ENCODE measurements at regions not wholly inside any gene's neighbourhood (a gene's known extent, or its start where the extent isn't known, plus 50 kb on each side); places are given as distances from the start of the nearest gene placed in this dataset.

DNA sequence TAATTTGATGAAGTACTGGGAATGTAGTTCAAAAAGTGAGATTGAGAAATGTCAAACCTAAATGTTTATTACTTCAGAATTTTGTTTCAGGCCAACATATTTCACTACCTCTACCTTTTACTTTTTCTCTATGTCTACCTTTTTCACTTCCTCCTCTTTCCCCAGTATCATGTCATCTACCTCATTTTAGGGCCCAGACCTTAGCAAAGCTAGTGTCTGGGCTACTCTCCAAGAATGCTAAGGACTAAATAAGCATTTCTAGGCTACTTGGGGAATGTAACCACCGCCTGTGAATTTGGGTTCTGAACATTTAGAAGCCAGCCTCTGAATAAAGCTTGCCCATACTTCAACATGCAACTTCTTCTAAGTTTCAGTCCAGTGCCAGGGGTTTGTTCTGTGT lies 330.4 kb downstream of the SLC4A3 start:
- DNase-seq (ENCODE audit: low spot score), result no peak

- no peak for DNase-seq (ENCODE audit: low spot score)
Measured at GRCh38 chr2:219958941-219959340, 331.5 kb downstream of the SLC4A3 start.

DNA sequence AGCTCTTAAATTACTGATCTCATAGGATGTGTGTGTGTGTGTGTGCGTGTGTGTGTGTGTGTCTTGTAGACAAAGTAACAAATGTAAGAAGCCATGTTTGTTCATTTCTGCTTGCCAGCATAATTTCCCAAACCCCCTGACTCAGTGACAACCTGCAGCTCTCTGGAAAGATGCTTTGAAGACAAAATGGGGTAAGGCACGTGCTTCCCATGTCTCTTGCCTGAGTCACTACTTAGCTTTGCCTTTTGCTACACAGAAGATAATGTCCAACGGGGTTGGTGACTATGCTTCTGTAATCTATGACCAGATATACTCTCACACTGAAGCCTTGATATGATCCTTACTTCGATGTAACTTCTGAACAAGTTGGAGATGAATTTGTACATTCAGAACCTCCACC lies 332.0 kb downstream of the SLC4A3 start:
- DNase-seq (ENCODE audit: low spot score), result no peak

GRCh38 chr2:219961947-219962498 lies 334.6 kb downstream of the SLC4A3 start:
- DNase-seq (ENCODE audit: low spot score), result no peak

DNA sequence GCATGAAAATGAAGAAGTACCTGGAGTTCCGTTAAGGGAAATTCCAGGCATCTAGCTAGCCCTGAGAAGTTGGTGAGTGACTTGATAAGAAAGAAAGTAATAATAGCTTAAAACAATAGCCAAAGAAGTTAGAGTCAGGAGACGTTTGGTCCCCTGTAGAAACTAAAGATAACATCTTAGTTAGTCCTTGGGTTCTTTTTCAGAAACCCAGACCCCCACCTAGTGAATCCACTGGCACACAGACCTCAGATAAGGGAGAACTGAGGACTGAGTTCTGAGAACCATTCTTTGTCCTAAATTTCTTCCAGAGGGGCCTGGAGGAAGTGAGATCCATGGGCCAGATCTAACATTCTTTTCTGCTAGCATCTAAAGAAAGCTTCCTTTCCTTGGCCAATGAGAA lies 335.4 kb downstream of the SLC4A3 start:
- DNase-seq (ENCODE audit: low spot score), result no peak

DNA sequence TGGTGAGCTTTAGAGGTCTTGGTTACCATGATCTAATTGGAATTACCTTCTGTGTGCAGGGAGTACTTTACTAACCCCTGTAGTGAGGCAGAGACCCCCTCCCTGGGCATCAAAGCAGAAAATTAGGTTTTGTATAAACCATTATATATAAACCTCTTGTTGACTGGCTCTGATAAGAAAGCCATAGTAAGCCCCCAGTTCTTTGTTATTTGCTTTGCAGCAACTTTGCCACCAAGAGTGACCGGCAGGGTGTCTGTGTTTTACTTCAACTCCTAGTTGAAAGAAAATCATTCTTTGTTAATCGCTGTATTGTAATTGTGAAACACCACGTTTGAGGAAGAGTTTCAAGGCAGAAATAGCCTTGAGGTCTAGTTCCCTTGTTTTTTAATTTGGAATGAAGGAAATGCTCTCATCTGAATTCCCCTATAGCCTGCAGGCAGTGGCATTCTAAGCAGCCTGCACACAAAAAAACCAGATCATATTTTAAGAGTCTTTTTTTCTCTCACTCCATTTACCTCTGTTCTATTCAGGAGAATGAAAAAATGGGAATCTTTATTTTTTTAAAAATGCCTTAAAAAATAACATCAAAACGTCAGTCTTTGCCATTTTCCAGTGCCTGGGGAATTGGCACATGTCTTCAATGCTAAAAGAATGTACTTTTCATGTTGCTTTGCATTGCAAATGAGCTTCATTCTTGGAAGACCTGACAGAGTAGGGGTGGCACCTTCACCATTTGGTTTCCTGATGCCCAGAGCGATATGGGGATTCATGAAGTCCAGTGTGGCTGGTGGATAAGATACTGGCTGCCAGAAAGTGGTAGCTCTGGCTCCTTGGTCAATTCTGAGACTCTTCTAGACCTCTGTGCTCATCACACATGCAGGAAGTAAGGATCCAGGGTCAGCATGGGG lies 338.1 kb downstream of the SLC4A3 start:
- no peak for DNase-seq (ENCODE audit: low spot score)

- DNase-seq (ENCODE audit: low spot score), result no peak
Measured at GRCh38 chr2:219967247-219968245, 340.1 kb downstream of the SLC4A3 start.

DNA sequence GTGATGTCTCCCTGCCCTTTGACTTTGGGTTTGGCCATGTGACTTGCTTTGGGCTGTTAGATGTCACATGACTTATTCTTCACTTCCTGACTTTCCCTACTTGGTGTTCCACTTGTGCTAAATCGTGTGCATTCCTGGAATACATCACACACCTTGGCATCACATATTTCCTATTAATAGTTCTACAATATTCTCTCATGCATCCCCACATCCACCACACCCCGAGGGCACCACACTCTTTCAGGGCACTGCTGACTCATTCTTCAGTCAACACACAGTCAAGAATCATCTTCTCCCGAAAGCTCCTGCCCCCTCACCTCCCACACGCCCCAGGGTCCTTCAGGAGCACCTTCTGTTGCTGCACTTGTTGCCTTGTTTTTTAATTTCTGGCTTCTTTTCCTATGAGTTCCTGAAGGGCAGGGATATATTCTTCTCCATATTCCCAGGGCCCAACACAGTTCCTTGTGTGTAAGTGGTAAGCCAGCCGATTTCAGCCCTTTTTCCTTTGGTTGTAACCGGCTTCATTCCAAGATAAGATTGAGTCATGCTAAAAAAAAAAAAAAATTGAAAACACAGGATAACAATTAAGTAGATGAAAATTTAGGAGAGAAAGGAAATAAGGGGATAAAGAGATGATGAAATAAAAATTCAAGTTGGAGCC lies 341.4 kb downstream of the SLC4A3 start:
- peak; percentile 14 for DNase-seq (ENCODE audit: low spot score)

DNA sequence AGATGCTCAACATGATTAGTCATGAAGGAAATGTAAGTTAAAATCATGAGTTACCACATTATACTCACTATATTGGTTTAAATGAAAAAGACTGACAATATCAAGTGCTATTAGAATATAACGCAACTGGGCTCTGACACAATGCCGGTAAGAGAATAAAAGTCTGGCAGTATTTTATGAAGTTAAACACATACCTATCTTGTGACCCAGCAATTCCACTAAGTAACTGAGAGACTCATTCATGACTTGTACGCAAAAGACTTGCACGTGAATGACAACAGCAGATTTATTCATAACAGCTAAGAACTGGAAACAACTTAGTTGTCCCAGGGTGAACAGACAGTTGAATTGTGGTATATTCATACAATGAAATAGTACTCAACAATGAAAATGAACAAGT lies 342.1 kb downstream of the SLC4A3 start:
- no peak for DNase-seq (ENCODE audit: low spot score)

GRCh38 chr2:219973136-219973535 lies 345.7 kb downstream of the SLC4A3 start:
- DNase-seq (ENCODE audit: low spot score), result no peak

DNA sequence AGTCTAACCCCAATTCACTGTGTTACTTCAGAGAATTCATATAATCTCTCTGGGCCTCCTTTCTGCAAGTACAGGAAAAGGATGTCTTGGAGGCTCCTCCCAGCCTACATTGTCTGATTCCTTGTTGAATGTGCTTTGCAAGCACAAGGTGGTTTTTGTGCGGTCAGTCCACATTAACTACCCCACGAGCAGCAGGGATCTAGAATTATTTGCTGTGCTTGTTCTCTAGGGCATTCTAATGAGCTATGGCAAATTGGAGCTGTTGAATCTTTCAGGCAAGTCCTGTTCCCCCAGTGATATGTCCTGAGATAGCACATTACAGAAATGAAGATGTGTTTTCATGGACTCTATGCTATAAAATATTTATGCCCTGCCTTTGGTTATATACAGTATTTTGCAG lies 349.4 kb downstream of the SLC4A3 start:
- DNase-seq (ENCODE audit: low spot score), result no peak

DNA sequence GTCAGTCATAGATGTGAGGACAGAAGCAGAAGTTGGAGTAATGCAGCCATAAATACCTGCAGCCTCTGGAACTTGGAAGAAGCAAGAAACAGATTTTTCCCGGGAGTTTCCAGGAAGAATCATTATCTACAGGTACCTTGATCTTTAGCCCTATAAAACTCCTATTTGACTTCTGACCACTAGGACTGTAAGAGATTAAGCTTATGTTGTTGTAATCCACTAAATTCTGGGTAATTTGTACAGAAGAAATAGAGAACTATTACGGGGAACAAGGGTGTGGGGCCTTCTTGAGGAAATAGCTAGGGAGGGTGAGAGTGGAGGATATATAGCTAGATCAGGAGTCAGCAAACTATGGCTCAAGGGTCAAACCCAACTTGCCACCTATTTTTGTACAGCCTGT lies 353.2 kb downstream of the SLC4A3 start:
- no peak for DNase-seq (ENCODE audit: low spot score)

DNA sequence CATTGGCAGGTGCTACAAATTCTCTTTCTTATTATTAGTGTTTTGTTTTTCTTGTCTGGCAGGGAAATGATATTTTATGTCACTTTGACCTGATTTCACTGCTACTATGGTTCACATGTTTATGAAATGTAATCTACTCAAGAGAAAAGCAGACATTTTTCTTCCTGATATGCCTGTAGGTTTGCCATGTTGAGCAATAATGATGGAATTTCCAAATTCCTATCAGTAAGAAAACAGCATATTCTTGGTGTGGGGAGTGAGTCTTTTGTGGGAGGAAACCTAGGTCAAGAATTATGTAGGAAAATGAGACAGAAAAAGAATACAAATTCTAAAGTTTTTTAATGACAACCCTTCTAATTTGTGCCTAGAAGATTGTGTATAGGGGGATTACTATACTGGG lies 356.4 kb downstream of the SLC4A3 start:
- DNase-seq (ENCODE audit: low spot score), result no peak

DNA sequence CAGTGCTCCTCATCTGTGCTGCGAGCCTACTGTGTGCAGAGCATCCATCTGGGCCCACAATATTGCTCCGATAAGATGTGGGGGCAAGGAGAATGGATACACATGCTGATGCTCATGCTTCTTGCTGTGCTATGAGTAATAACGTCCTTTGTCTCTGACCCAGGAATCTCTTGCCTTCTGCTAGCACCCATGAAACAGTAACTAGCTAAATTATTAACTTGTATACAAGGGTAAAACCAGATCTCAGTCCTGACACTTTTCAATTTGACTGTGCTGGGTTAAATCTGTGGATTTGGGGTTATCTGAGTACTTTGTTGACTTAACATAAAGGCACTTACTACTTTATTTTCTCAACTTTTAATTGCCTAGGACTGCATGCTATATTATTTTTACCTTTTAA lies 357.6 kb downstream of the SLC4A3 start:
- DNase-seq (ENCODE audit: low spot score), result no peak

- no peak for DNase-seq (ENCODE audit: low spot score)
Measured at GRCh38 chr2:219987830-219988229, 360.4 kb downstream of the SLC4A3 start.

- DNase-seq (ENCODE audit: low spot score), result no peak
Measured at GRCh38 chr2:219989744-219990143, 362.3 kb downstream of the SLC4A3 start.

DNA sequence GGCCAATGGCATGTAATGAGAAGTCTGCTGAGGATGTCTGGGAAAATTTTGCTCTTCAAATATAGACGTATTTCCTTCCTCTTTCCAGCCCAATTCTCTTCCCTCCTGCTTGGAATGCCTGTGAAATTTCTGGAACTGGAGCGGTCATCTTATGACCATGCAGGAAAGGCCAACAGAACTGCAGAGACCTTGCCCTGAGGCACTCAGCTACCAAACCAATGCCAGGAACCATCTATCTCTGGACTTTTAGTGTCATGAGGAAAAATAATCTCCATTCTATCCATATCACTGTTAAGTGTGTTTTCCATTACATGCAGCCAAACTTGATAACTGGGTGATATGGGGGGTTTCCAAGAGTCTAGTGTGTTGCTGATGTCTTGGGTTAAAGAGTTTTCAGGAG lies 363.7 kb downstream of the SLC4A3 start:
- no peak for DNase-seq (ENCODE audit: low spot score)

DNA sequence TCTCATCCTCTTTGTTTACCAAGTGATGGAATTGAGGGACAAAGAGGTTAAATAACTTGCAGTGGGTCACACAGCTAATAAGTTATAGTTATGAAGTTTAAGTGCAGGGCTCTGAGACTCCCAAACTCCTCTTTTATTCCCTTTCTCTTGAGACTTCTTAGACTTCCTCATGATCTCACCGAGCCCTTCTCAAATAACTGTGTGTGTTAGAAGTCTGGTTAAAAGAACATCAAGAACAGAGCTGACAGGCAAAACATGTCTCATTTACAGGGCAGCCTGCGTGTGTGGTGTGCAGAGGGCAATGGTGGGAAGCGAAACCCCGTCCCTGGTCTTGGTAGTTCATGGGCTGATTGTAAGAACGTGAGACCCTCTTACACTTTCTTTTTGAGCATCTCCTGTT lies 368.0 kb downstream of the SLC4A3 start:
- DNase-seq (ENCODE audit: low spot score), result no peak

GRCh38 chr2:219995991-219996765 lies 368.7 kb downstream of the SLC4A3 start:
- DNase-seq (ENCODE audit: low spot score), result no peak

DNA sequence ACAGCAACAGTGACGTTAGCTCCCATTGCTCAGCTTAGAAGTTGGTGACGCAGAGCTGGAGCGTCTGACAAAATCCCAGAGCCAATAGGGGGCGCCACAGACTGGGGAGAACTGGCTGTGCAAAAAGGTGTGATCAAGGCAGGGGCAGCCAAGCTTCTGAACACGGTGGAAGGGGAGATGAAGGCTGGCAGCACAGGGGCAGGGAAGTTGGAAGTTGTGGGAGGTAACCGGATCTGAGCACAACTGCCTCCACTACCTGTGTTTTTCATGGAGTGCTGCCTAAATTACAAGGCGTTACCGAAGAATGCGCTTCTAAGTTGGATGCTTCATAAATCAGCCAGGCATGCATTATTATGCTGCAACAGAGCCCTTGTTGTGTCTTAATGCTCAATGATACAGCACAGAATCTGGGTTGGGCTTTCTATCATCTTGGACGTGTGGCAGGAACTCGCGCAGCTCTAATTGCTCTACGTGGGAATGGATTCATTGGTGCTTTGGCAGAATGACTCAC lies 370.0 kb downstream of the SLC4A3 start:
- DNase-seq (ENCODE audit: low spot score), result peak; percentile 6

- DNase-seq (ENCODE audit: low spot score), result no peak
Measured at GRCh38 chr2:219998107-219998506, 370.7 kb downstream of the SLC4A3 start.

Measured in Ammon's horn (tissue), 1 donor.